Inferior parietal cortex (tissue), 1 donor: ENCODE measurements at regions not wholly inside any gene's neighbourhood (a gene's known extent, or its start where the extent isn't known, plus 50 kb on each side); places are given as distances from the start of the nearest gene placed in this dataset.
"Not testable (repeated sequence)": the region's sequence is repeated elsewhere in the genome, so short reads cannot be mapped to it uniquely, and the experiment has no call there.

Source experiments
- DNase-seq: peaks from one replicate; pipeline ENCODE4 v3.0.0-alpha.2; 2016; ENCODE audit errors: extremely low spot score

- no peak for DNase-seq
These were observed 115.3 kb upstream of the PCSK5 start for GRCh38 chr9:75775166-75775565.

GRCh38 chr9:75775966-75776691 lies 114.3 kb upstream of the PCSK5 start:
- no peak for DNase-seq

DNA sequence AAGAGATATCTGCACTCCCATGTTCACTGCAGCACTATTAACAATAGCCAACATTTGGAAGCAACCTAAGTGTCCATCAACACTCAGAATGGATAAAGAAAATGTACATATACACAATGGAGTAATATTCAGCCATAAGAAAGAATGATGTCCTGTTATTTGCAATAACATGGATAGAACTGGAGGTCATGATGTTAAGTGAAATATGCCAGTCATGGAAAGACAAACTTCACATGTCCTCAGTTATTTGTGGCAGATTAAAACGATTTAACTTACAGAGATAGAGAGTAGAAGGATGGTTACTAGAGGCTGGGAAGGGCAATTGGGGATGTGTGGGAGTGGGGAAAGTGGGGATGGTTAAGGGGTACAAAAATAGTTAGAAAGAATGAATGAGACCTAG lies 110.3 kb upstream of the PCSK5 start:
- no peak for DNase-seq

GRCh38 chr9:75788006-75788634 lies 102.4 kb upstream of the PCSK5 start:
- DNase-seq = no peak

DNA sequence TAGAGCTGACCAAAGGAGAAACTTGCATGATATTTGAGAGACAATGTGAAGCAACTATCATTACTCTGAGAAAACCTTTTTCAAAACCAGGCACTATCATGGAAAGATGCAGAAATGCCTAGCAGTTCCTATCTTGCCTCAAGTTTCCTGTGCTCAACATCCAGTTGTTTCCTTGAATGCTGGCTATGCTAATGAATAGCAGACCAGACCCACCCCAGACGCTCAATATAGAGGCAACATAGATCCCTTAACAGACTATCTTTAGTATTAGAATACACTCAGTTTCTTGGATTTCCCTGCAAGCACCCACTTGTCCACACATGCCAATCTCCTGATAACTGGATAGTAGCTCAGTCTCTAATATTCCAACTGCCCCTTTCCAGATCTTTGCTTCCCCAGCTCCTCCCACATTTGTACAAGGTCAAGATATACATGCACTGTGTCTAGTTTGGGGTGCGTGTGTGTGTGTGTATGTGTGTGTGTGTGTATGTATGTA lies 93.3 kb upstream of the PCSK5 start:
- DNase-seq = no peak

- DNase-seq = no peak
These were observed 92.0 kb upstream of the PCSK5 start for GRCh38 chr9:75798505-75798904.

GRCh38 chr9:75803130-75803529 lies 87.3 kb upstream of the PCSK5 start:
- no peak for DNase-seq

DNA sequence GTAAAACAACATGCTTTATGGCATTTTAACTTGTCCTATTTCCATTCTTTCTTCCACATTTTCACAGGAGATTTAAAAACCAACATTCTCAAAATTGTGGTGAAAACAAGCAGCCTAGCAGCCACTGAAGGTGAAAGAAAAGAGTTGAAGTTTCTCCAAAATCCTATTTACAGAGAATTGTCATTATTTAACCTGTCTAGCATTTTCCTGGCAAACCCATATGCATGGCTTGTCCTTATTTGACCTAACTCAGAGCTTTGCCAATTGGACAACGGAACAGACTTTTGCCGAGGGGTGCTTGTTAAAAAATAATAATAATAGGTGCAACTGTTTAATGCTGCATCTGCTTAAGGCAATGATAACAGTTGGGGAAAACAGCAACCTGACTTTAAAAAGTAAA lies 80.4 kb upstream of the PCSK5 start:
- DNase-seq = no peak

DNA sequence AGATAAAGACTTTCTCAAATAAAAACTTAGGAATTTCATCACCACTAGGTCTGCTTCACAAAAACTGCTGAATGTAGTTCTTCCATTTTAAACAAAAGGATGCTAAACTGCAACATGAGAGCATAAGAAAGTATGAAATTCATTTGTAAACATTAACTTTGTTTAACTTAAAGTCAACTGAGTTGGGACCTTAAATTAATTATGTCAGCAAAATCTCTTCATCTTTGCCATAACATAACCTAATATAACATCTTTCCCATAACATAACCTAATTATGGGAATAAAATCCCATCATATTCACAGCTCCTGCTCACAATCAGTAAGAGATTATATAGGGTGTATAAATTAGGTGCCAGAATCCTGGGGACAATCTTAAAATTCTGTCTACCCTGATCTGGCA lies 78.8 kb upstream of the PCSK5 start:
- no peak for DNase-seq

- DNase-seq = no peak
These were observed 78.3 kb upstream of the PCSK5 start for GRCh38 chr9:75812141-75812540.

DNA sequence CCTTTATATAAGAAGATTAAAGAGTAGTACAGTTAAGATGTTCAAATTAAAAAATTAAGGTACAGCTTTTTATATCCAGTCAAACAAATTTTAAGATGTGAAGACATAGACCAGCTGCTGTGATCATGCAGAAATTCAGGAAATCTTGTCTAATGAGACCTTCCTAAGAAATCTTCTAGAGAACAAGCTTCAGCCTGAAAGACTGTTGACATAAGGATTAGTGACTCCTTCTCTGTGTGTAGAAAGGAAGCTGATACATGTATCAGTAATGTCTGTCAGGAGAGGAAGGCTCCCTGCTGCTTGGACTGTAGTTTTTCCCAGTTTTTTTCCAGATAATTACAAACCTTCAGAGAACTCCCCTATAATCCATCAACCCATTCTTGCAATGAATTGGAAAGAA lies 75.8 kb upstream of the PCSK5 start:
- DNase-seq = no peak

DNA sequence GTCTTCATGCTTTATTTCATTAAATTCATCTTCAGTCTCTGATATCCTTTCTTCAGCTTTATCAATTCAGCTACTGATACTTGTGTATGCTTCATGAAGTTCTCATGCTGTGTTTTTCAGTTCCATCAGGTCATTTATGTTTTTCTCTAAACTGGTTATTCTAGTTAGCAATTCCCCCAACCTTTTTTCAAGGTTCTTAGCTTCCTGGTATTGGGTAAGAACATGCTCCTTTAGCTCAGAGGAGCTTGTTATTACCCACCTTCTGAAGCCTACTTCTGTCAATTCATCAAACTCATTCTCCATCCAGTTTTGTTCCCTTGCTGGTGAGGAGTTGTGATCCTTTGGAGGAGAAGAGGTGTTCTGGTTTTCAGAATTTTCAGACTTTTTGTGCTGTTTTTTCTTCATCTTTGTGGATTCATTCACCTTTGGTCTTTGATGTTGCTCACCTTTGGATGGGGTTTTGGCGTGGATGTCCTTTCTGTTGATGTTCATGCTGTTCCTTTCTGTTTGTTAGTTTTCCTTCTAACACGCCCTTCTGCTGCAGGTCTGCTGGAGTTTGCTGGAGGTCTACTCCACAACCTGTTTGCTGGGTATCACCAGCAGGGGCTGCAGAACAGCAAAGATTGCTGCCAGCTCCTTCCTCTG lies 69.9 kb upstream of the PCSK5 start:
- DNase-seq = not testable (repeated sequence)

GRCh38 chr9:75823151-75823550 lies 67.3 kb upstream of the PCSK5 start:
- DNase-seq = no peak

- DNase-seq = no peak
These were observed 65.5 kb upstream of the PCSK5 start for GRCh38 chr9:75824816-75825568.

- no peak for DNase-seq
These were observed 64.2 kb upstream of the PCSK5 start for GRCh38 chr9:75826314-75826713.

GRCh38 chr9:75830303-75830702 lies 60.2 kb upstream of the PCSK5 start:
- DNase-seq = no peak

DNA sequence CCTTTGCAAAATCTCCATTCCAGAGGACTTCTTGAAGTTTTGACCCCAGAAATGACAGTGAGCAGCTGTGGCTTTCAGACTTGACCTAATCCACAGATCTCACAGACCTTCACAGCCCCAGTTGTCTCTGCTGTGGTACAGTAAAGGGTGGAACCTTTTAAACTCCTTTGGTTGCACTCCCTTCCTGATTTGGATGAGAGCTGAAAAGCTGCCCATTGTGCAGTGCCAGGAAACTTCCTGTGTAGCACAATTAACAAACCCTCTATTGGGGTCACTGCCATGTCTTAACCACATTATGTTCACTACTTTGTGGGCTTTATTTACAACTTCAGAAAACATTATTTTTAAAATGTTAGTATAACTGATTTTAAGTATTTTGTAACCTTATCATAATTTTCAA lies 56.7 kb upstream of the PCSK5 start:
- no peak for DNase-seq

DNA sequence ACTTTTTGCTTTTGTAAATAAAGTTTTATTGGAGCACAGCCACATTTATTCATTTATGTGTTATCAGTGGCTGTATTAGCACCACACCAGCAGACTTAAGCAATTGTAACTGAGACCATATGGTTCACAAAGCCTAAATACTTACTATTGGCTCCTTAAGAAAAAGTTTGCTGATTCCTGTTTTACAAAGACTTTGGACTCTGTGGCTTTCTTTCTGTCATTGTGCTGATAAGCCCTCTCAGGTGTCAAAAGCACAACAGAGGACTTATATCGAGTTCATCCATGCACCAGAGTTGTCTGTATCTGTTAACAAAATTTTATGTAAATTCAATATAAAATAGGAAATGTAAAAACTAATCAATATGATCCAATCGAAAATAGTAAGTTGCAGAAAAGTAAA lies 55.6 kb upstream of the PCSK5 start:
- no peak for DNase-seq
